ENCODE measurements at regions not wholly inside any gene's neighbourhood (a gene's known extent, or its start where the extent isn't known, plus 50 kb on each side); places are given as distances from the start of the nearest gene placed in this dataset.

DNA sequence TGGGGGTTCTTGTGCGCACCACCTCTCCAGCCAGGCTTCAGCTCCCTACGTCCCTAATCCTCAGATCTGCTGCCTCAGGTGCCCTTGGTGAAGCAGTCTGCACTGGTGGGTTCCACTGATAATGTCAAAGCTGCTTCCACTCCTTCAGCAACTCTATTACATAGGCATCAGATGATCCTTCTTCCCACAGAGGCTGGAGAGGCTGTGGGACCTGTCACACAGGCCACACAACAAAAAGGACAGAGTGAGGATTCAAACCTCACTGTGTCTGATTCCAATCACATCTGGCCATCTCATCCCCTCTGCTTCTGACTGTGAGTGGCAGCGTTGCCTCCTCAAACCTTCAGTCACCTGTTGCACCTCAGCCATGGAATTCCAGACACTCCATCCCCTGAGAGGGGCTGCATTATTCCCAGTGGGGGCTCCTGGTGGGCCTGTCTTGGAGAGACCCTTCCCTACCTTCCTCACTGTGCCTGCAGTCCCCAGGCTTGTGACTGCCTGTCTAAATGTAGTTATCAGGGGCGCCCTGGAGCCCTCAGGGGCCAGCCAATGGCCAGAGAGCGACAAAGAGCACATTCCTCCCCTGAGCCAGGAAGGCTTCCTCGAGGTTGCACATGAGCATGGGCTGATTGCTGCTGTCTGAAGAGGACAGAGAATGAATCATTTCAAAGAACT is 211.4 kb upstream of the ECI2 start:
- TF ChIP-seq, protein P1, sequence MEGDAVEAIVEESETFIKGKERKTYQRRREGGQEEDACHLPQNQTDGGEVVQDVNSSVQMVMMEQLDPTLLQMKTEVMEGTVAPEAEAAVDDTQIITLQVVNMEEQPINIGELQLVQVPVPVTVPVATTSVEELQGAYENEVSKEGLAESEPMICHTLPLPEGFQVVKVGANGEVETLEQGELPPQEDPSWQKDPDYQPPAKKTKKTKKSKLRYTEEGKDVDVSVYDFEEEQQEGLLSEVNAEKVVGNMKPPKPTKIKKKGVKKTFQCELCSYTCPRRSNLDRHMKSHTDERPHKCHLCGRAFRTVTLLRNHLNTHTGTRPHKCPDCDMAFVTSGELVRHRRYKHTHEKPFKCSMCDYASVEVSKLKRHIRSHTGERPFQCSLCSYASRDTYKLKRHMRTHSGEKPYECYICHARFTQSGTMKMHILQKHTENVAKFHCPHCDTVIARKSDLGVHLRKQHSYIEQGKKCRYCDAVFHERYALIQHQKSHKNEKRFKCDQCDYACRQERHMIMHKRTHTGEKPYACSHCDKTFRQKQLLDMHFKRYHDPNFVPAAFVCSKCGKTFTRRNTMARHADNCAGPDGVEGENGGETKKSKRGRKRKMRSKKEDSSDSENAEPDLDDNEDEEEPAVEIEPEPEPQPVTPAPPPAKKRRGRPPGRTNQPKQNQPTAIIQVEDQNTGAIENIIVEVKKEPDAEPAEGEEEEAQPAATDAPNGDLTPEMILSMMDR (conservative IDR thresholded peaks at IDR 0.05), result no peak
- H3K27ac ChIP-seq, result no peak overlapping the region

GRCh38 chr6:4345543-4345942 is 210.2 kb upstream of the ECI2 start:
- TF ChIP-seq, protein P1 (conservative IDR thresholded peaks at IDR 0.05), result no peak
- no peak overlapping the region for H3K27ac ChIP-seq

DNA sequence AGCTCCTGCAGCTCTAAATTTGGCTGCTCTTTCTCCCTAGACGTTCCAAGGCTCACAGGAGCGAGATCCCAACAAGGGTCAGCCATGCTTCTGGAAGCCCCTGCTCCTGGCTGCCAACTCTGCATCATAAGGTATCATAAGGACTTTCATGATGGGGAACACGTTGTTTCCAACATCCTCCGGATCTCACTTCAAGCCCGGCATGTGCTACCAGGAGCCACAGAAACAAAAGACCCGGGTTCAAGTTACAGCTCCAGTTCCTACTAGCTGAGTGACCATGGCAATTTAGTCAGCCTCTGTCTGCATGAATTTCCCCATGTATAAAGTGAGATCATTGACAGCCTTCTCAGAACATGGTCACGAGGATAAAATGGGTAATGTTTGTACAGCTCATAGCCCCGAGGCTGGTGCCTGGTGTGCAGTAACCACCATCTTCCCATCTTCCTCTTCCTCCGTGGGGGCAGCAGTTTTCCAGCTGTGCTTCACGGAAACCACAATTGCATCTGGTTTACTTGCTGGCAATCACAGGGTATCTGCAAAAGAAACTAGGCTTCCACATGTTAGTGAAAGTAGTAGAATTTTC is 209.0 kb upstream of the ECI2 start:
- H3K27ac ChIP-seq, result no peak overlapping the region
- TF ChIP-seq, protein P1 (conservative IDR thresholded peaks at IDR 0.05), result no peak

GRCh38 chr6:4342407-4343137 is 207.2 kb upstream of the ECI2 start:
- TF ChIP-seq, protein P1 (conservative IDR thresholded peaks at IDR 0.05), result no peak
- no peak overlapping the region for H3K27ac ChIP-seq

DNA sequence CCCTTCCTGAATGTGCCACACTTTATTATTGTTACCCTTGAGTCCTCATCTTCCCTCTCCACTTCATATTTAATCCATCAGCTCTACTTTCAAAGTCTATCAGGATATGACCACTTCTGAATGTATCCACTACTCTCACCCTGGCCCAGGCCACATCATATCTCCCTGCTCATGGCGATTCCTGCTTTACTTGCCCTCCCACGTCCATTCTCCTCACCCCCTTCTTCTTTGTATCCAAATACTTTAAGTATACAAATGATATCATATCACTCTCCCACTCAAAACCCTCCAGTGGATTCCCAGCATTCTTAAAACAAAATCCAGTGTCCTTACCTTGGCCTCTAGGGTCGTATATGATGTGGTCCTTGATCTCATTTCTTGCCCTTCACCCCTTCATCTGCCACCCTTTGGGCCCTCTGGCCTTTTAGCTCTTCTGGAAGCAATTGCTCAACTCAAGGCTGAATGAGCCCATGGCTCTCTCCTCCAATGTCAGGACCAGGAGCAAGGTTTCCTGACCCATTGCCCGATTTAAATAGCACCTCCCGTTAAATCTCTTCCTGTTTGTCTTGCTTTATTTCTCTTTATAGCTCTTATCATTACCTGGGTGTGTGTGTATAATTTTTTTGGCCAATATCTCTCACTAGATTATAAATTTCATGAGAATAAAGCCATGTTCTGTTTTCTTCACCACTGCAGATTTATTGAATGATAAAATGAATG is 205.9 kb upstream of the ECI2 start:
- no peak overlapping the region for H3K27ac ChIP-seq
- TF ChIP-seq, protein P1 (conservative IDR thresholded peaks at IDR 0.05), result no peak

DNA sequence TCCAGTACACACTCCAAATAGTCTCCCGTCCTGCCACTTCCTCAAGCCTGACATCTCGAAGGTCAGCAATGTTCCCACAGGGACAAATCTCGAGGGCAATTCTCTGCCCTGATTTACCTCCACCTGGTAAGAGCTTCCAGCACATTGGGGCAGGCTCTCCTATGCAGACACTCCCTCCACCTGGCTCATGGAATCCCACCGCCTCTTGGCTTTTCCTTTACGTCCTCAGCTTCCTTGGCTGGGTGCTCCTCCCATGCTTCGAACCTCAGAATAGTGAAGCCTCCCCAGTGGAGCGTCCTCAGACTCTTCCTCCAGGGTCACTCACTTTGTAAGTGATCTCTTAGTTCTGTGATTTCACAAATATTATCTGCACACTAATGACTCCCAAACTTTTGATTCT is 205.2 kb upstream of the ECI2 start:
- TF ChIP-seq, protein P1 (conservative IDR thresholded peaks at IDR 0.05), result no peak
- H3K27ac ChIP-seq, result no peak overlapping the region

DNA sequence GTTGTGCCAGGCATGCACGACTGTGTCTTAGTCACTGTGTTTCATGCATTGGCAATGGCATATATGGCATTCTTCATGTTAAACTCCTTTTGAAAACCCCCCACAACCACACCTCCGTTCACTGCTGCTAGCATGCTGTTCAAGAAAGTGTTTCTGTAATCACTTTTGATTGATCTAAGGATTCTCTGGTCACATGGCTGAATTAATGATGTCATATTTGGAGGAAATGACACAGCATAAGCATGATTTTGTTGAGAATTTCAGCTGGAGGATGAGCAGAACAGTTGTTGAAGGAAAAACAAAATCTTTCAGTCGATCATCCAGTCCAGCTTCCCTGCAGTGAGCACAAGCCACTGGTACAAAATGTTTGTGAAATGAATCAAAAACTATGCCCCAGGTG is 203.5 kb upstream of the ECI2 start:
- no peak overlapping the region for H3K27ac ChIP-seq
- TF ChIP-seq, protein P1 (conservative IDR thresholded peaks at IDR 0.05), result no peak

Measured in VCaP (cell line).